IPS DF 4.7 (cell line): ENCODE measurements at regions not wholly inside any gene's neighbourhood (a gene's known extent, or its start where the extent isn't known, plus 50 kb on each side); places are given as distances from the start of the nearest gene placed in this dataset.
A peak's percentile ranks its signal among the peaks of the same experiment; 100 is the strongest.
"Not testable (repeated sequence)": the region's sequence is repeated elsewhere in the genome, so short reads cannot be mapped to it uniquely, and the experiment has no call there.

Source experiments
- DNase-seq: peaks from one replicate; pipeline ENCODE4 v3.0.0-alpha.2; 2013; ENCODE audit warnings: low spot score; ENCODE audit errors: extremely low read depth

DNA sequence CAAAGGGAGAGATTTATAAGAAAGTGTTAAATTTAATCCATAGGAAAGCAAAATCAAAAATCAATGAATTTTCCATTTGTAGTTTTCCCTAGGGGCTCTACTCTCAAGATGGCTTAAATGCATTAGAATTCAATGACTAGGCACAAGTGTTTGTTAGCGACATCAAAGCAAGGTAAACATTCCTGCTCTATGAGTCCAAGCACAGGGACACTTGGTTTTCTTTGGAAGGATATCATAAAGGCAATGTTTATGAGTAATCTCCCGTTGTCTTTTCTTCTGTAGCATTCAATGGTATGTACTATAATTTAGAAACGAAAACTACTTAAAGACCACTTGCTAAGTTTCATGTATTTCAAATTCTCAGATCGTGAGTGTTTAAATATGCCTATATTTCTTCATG lies 54.8 kb upstream of the ZNF717 start:
- DNase-seq: not testable (repeated sequence)

- DNase-seq: not testable (repeated sequence)
These were observed 65.1 kb upstream of the ZNF717 start for GRCh38 chr3:75850301-75851008.

DNA sequence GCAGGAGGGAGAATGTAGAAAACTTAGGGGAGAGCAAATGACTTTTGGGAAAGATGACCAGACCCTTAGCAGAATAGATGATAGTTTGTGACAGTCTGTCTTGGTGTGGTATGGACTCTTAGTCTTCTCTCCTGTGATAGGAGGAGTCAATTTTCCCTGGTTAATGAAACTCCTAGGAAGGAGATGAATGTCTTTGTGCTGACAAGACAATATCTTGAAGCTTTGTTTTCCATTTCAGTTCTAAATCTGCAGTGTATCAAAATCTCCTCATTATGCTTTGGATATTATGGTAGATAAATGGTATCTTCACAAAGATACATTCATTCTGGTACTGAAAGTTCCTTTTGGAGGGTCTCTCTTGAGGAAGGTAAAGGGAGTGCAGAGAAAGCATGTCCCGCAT lies 77.8 kb upstream of the ZNF717 start:
- DNase-seq: no peak

DNA sequence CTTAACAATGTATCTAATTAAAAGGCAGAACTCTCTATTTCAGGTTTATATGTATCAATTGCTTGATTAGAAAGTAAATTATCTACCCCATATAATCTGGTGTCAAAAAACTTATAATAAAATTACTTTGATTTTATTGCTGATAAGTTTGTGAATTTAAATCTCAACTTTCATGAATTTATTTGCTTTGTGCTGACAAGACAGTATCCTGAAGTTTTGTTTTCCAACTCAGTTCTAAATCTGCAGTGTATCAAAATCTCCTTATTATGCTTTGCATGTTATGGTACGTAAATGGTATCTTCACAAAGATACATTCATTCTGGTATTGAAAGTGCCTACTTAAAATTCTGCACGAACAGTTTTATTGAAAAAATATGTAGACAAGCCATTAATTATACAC lies 78.5 kb upstream of the ZNF717 start:
- DNase-seq: no peak

DNA sequence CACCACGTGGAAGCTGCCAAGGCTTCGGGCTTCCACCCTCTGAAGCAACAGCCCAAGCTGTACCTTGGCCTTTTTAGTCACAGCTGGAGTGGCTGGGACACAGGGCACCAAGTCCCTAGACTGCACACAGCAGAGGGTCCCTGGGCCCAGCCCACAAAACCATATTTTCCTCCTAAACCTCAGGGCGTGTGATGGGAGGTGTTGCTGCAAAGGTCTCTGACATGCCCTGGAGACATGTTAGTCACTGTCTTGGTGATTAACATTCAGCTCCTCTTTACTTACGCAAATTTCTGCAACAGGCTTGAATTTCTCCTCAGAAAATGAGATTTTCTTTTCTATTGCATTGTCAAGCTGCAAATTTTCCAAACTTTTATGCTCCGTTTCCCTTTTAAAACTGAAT lies 98.4 kb upstream of the ZNF717 start:
- DNase-seq: not testable (repeated sequence)

DNA sequence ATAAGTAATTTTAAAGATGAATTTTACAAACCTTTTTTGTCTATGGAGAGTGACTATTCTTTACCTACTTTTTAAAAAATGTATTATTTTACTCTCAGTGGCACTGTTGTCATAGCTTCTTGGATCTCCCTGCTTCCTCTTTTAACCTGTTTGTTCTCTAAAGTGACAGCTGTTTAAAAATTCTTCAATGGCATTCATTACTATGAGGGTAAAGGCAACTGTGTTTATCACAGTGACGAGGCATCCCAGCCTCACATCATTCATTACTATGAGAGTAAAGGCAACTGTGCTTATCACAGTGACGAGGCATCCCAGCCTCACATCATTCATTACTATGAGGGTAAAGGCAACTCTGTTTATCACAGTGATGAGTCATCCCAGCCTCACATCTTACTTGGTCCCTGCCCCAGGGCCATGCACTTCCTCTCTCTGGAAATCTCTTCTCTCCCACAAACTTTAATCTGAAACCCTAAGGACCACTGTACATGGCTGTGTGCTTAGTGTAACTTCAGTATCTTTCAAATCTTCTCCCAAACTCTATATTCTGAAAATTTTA lies 101.7 kb upstream of the ZNF717 start:
- no peak for DNase-seq

GRCh38 chr3:75894234-75894633 lies 108.9 kb upstream of the ZNF717 start:
- no peak for DNase-seq

DNA sequence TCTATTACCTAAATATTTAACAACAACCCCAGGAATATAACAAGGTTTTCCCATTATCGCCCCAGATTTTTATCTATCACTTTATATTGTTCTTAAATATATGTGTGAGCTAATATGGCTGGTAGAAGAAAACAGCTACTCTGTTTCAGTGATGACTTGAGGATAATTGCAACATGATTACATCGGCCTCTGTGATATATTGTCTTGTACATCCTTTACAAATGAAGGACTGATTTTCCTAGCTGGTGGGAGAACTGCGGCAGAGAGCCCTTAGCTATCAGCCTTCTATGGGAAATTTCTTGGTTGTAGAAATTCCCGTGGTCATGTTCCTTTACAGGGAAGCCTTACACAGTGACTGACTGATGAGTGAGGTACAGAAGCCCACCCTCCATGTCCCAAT lies 110.9 kb upstream of the ZNF717 start:
- no peak for DNase-seq

DNA sequence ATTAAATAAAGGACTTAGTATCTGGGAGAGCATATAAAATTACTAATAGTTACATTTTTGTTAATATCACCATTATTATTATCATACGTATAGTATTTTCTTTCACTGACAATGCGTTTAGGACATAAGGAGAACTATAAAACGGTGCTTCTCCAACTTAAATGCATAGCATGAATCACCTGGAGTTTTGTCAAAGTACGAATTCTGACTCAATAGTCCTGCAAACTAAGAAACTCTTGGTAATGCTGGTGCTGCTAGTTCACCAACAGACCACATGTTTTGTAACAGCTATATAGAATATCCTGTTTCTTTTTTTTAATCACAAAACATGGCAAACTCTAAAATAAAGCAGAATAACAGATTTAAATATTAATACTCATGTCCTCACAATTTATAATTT lies 116.1 kb upstream of the ZNF717 start:
- not testable (repeated sequence) for DNase-seq

GRCh38 chr3:75906555-75907112 lies 121.3 kb upstream of the ZNF717 start:
- DNase-seq: peak; percentile 25

GRCh38 chr3:75913800-75914350 lies 128.5 kb upstream of the ZNF717 start:
- no peak for DNase-seq

DNA sequence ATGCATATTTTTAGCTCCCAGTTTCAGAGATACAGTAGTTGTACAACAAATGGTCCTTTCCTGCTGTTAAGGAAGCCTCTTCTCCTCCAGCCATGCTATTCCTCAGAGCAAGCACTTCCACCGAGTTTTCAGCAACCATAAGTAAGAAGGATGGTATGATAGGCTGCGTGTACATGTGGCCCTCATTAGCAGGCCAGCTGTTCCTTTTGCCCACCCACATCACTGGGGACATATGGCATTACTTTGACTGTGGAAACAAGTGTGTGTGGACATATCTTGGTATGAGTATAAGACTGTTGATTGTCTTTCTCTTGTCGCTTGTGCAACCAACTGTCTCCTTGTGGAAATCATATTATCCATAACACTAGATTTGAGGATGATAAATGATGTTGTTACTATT lies 129.4 kb upstream of the ZNF717 start:
- DNase-seq: not testable (repeated sequence)

DNA sequence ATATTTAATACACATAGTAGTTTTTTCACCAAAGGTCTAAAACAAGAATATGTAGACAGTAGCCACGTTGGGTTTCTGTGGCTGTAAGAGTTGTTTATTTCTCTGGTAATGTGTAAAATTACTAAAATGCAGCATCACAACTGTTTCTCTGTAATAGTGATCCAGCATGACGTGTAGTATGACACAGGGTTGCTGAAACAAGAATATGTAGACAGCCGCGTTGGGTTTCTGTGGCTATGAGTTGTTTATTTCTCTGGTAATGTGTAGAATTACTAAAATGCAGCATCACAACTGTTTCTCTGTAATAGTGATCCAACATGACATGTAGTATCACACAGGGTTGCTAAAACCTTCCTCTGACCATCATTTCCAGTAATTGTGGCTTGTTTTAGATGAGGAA lies 153.6 kb upstream of the ZNF717 start:
- DNase-seq: no peak

- DNase-seq: no peak
These were observed 166.6 kb upstream of the ZNF717 start for GRCh38 chr3:75951941-75952340.

DNA sequence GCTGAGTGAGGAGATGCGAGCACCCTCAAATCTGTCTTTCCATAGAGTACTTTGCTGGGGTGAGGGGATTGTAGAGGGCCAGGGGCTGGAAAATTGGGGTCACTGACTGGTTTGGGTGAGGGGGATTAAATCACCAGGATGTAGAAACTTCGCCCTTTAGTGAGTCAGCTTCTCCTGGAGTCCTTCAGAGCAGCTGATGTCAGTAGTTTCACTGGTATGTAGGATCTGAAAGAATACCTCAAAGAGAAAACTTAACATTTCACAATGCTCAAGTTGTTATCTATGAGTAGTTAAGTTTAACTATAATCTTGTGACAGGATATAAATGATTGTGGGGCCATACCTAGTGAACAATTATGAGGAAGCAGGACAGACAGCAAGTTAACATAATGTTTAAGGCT lies 174.7 kb upstream of the ZNF717 start:
- not testable (repeated sequence) for DNase-seq

GRCh38 chr3:75962054-75962453 lies 176.7 kb upstream of the ZNF717 start:
- DNase-seq: not testable (repeated sequence)

GRCh38 chr3:75967071-75967470 lies 181.7 kb upstream of the ZNF717 start:
- DNase-seq: no peak

DNA sequence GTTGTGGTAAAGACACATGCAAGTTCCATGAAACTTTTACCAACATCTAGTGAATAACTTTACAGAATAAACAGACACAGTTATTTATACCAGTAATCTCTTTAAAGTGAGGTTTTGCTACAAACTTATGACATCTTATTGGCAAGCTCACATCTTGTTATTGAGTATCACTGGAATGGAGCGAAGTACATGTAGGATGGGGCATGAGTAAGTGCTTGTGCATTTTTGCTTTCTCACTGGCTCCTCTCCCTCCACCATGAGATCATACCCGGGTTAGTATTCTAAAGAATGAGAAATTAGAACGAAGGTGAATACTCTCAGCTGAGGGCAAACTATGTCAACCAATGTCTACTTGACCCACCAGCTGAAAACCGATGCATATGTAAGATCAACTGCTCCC lies 193.3 kb upstream of the ZNF717 start:
- no peak for DNase-seq

GRCh38 chr3:75981401-75981800 lies 196.1 kb upstream of the ZNF717 start:
- DNase-seq: no peak

- DNase-seq: no peak
These were observed 196.8 kb upstream of the ZNF717 start for GRCh38 chr3:75982151-75982550.

GRCh38 chr3:75983111-75983510 lies 197.8 kb upstream of the ZNF717 start:
- no peak for DNase-seq

DNA sequence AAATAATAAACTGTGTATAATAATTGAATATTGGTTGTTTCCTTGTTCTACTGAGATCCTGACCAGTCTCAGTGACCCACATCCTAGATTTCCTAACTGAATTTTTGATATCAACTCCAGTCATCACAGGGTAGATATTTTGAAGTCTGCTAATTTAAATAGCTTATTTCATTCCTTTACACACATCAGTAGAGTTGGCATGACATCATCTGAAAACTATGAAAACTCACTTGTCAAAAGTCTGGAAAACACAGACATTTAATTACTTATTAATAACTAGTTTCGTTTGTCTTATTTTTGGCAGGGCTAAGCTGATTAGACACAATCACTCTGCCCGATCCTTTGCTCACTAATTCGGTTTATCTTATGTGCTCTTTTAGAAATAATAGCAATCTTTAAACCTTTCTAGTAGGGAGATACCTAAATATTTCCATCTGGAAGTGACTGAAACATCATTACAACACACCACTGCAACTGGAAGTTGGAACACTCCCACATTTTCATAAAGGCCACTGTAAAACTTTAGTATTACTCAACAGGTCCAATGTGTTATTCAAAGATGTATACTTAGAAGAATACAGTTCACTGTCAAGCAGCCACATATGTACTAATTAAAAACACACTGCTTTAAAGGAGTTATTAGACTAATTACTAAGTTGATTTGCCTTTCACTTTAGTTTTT lies 198.4 kb upstream of the ZNF717 start:
- no peak for DNase-seq
